ENCODE measurements at regions not wholly inside any gene's neighbourhood (a gene's known extent, or its start where the extent isn't known, plus 50 kb on each side); places are given as distances from the start of the nearest gene placed in this dataset.

DNA sequence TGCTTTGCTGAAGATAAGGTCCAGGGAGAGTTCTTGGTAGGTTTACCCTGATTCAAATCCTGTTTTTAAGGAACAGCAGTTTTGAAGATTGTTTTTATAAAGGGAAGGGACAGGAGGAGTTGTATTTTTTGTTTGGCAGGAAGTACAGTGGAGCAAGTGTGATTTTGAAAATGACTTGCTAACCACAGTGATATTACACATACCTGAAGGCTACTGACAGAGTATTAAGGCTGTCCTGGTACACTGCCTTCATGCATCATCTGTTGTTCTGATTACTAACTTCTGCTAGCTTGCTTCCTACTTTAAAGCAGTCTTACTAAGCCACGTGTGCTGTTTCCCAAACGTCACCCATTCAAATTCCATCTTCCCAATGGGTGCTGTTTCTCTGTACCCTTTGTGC is 559.5 kb upstream of the SGCD start:
- TF ChIP-seq NCOR1 (IDR thresholded peaks at IDR 0.05) (no peak), WHSC1 (IDR thresholded peaks at IDR 0.05; ENCODE audit: low read length) (no peak), VEZF1 (CRISPR knock-in tag; IDR thresholded peaks at IDR 0.05) (no peak), TOE1 (IDR thresholded peaks at IDR 0.05; ENCODE audit: borderline replicate concordance) (no peak), TOE1 (CRISPR knock-in tag; IDR thresholded peaks at IDR 0.05; ENCODE audit: borderline replicate concordance, low read depth) (no peak), CTCF (IDR thresholded peaks at IDR 0.05 in 2 of 3, conservative IDR thresholded peaks at IDR 0.05 in 1 of 3; ENCODE audit: insufficient read depth in 2 of 3, low read depth in 1 of 3, low read length in 3 of 3) (no peak), POLR2AphosphoS5 (IDR thresholded peaks at IDR 0.05; ENCODE audit: control insufficient read depth, insufficient read depth, low read depth, low read length) (no peak), SP1 (CRISPR knock-in tag; IDR thresholded peaks at IDR 0.05) (no peak), MAX (CRISPR knock-in tag; IDR thresholded peaks at IDR 0.05) (no peak), NR2C2 (CRISPR knock-in tag; IDR thresholded peaks at IDR 0.05) (no peak), NR2C2 (tag; IDR thresholded peaks at IDR 0.05) (no peak), ZNF140 (CRISPR knock-in tag; IDR thresholded peaks at IDR 0.05) (no peak), ZNF644 (tag; IDR thresholded peaks at IDR 0.05; ENCODE audit: low read depth) (no peak), RAD21 (CRISPR knock-in tag; conservative IDR thresholded peaks at IDR 0.05 in 1 of 2, IDR thresholded peaks at IDR 0.05 in 1 of 2) (no peak)
